Panc1 (cell line): ENCODE measurements at regions not wholly inside any gene's neighbourhood (a gene's known extent, or its start where the extent isn't known, plus 50 kb on each side); places are given as distances from the start of the nearest gene placed in this dataset.

Experiments
- ATAC-seq: fragments of 200-7000 bp; cut with Tn5 transposase; 2 replicates; pipeline ENCODE4 v1.9.1; 2020; ENCODE audit warnings: mild to moderate bottlenecking, moderate library complexity
- BruUV-seq: library from RNA; stranded (reverse); fragments of 400-500 nt; replicated peaks from 2 replicates; lab custom pipeline; 2021; lab: Mats Ljungman, UMichigan
- CTCF ChIA-PET: fragments of 300-600 bp; sonication (Branson Sonifier 250); formaldehyde crosslinking; loops from one replicate; lab custom pipeline; 2022; ENCODE audit warnings: antibody characterized with exemption; lab: Charles Lee
- POLR2A ChIA-PET: fragments of 300-600 bp; sonication (Branson Sonifier 250); formaldehyde crosslinking; loops from one replicate; lab custom pipeline; 2022; ENCODE audit warnings: antibody characterized with exemption; lab: Charles Lee
- DNase-seq: peaks from one replicate; pipeline ENCODE4 v3.0.0-alpha.2; 2010; ENCODE audit warnings: low read depth, low spot score
- H3K27ac ChIP-seq: 2 replicates; pipeline ENCODE4 v1.5.1; 2011; ENCODE audit warnings: mild to moderate bottlenecking, low read length, inconsistent platforms
- H3K27me3 ChIP-seq: fragments of 200-500 bp; sonication (Bioruptor generic); 2 replicates; pipeline ENCODE4 v1.6.0; 2014; ENCODE audit warnings: low read length, inconsistent platforms; ENCODE audit not compliant: control insufficient read depth, insufficient read depth
- H3K36me3 ChIP-seq: fragments of 200-500 bp; sonication (Bioruptor generic); 2 replicates; pipeline ENCODE4 v1.5.1; 2014; ENCODE audit warnings: inconsistent platforms, mild to moderate bottlenecking, low read length, moderate library complexity; ENCODE audit not compliant: control insufficient read depth, insufficient read depth
- H3K4me1 ChIP-seq: 2 replicates; pipeline ENCODE4 v1.5.1; 2011; ENCODE audit warnings: inconsistent platforms, mild to moderate bottlenecking, low read length, moderate library complexity; ENCODE audit not compliant: control insufficient read depth, insufficient read depth
- H3K4me3 ChIP-seq, 2 experiments: 2 replicates each; pipeline ENCODE4 v1.5.1; 2011 to 2012; ENCODE audit warnings: low read depth in 2 of 2, low read length in 2 of 2, mild to moderate bottlenecking in 2 of 2, inconsistent platforms in 1 of 2, moderate library complexity in 1 of 2
- H3K9me3 ChIP-seq: fragments of 200-500 bp; sonication (Bioruptor generic); 2 replicates; pipeline ENCODE4 v1.5.1; 2014; ENCODE audit warnings: low read depth, mild to moderate bottlenecking, inconsistent platforms, low read length, moderate library complexity; ENCODE audit not compliant: control insufficient read depth, insufficient read depth
- CTCF ChIP-seq: fragments of 450-650 bp; IDR thresholded peaks from 2 replicates; pipeline ENCODE4 v1.5.1; 2017; ENCODE audit warnings: mild to moderate bottlenecking
- POLR2AphosphoS5 ChIP-seq: IDR thresholded peaks from 2 replicates; pipeline ENCODE4 v1.6.1; 2012; ENCODE audit warnings: mild to moderate bottlenecking, low read depth, low read length, moderate library complexity
- REST ChIP-seq, 2 experiments: IDR thresholded peaks; 2 replicates each; pipeline ENCODE4 v1.6.1; 2011 to 2012; ENCODE audit warnings: low read depth in 2 of 2, control low read depth in 1 of 2, low read length in 1 of 2, mild to moderate bottlenecking in 1 of 2, moderate library complexity in 1 of 2; ENCODE audit not compliant: insufficient read depth in 1 of 2
- SIN3A ChIP-seq: IDR thresholded peaks from 2 replicates; pipeline ENCODE4 v1.6.1; 2012; ENCODE audit warnings: low read depth, mild to moderate bottlenecking, low read length, moderate library complexity, borderline replicate concordance; ENCODE audit not compliant: insufficient read depth
- TCF7L2 ChIP-seq: IDR thresholded peaks from 2 replicates; pipeline ENCODE4 v1.6.1; 2011; ENCODE audit warnings: mild to moderate bottlenecking, low read depth, low read length, inconsistent platforms
- in situ Hi-C: cut with HindIII; loops from 2 replicates; pipeline ENCODE4 v1.10.0; 2016; ENCODE audit warnings: low sequenced_read_pairs, low pct_unique_long_range_greater_than_20kb
- intact Hi-C: fragments of 100-400 bp; cut with micrococcal nuclease; formaldehyde crosslinking; loops from one replicate; pipeline ENCODE4 v1.10.0; 2022; ENCODE audit not compliant: unreplicated experiment

GRCh38 chr1:166627558-166627957, 211.7 kb upstream of the POGK start:
- no peak for DNase-seq
- Histone ChIP-seq H3K4me3 (no peak overlapping the region), H3K27ac (no peak overlapping the region), H3K4me1 (no peaks in the 10 kb centered on the region), H3K36me3 (no peaks in the 10 kb centered on the region), H3K27me3 (no peaks in the 10 kb centered on the region), H3K9me3 (no peaks in the 10 kb centered on the region)
- ChIA-PET POLR2A (no interaction called here), CTCF (no interaction called here)
- in situ Hi-C loops: no loop called here
- no peak for ATAC-seq
- no peak for TF ChIP-seq CTCF
- no peak for TF ChIP-seq POLR2AphosphoS5
- no peak for TF ChIP-seq TCF7L2
- no peak for TF ChIP-seq REST (IDR thresholded peaks at IDR 0.05; ENCODE audit: insufficient read depth in 1 of 2, low read depth in 2 of 2, low read length in 1 of 2)
- no peak for TF ChIP-seq SIN3A
- no TSS peak for BruUV-seq
- intact Hi-C loops: no loop called here

GRCh38 chr1:166628259-166628658, 211.0 kb upstream of the POGK start:
- Histone ChIP-seq H3K4me1 (no peaks in the 10 kb centered on the region), H3K27me3 (no peaks in the 10 kb centered on the region), H3K27ac (no peak overlapping the region), H3K4me3 (no peak overlapping the region), H3K36me3 (no peaks in the 10 kb centered on the region), H3K9me3 (no peaks in the 10 kb centered on the region)
- in situ Hi-C loops (no loop called here), intact Hi-C loops (no loop called here)
- CTCF ChIA-PET: no interaction called here
- TF ChIP-seq SIN3A (no peak), REST (IDR thresholded peaks at IDR 0.05; ENCODE audit: insufficient read depth in 1 of 2, low read depth in 2 of 2, low read length in 1 of 2) (no peak), POLR2AphosphoS5 (no peak), TCF7L2 (no peak), CTCF (no peak)
- ATAC-seq (no peak), DNase-seq (no peak)
- no TSS peak for BruUV-seq
- POLR2A ChIA-PET: no interaction called here
